ENCODE measurements at regions not wholly inside any gene's neighbourhood (a gene's known extent, or its start where the extent isn't known, plus 50 kb on each side); places are given as distances from the start of the nearest gene placed in this dataset.
A peak's percentile ranks its signal among the peaks of the same experiment; 100 is the strongest.

DNA sequence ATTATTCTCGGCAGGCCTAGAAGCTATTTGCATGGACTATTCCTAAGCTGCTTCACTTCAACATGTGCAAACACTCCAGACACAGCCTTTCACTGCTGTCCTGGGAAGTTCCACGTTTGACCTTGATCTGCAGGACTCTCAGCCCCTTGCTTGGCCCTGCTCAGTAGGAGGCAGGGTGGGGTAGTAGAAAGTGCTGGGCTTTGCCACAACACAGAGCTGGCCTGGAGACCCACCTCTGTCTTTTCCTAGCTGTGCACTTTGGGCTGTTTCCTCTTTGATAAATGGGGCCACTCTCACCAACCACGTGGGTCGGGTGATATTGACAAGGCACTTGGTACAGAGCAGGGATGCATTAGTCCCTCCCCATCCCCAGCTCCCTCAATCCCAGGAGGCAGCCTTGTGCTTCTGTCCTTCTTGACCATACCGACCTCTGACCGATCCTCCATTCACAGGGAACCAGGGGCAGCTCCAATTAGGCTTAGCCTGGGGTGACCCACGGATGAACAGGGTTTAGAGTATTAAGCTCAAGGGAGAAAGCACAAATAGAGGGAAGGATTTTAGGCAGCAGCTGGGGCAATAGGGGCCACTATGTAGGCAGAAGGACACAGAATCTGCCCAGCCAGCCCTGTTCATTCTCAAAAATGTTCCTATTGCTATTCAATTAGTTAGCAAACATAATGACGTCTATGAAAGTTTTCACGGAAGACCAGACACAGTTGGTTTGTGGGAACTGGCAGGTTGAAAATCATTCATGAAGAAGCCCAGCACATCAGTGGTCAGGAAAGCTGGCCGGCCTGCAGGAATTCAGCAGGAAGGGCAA is 63.3 kb downstream of the SYNE3 start (continued):
- TF ChIP-seq, protein P1, sequence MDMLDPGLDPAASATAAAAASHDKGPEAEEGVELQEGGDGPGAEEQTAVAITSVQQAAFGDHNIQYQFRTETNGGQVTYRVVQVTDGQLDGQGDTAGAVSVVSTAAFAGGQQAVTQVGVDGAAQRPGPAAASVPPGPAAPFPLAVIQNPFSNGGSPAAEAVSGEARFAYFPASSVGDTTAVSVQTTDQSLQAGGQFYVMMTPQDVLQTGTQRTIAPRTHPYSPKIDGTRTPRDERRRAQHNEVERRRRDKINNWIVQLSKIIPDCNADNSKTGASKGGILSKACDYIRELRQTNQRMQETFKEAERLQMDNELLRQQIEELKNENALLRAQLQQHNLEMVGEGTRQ (IDR thresholded peaks at IDR 0.05; ENCODE audit: low read depth, low read length): peak; percentile 11; the same call in 1 of the 2 replicates
- TF ChIP-seq, protein P1 (CRISPR knock-in tag; IDR thresholded peaks at IDR 0.05; ENCODE audit: borderline replicate concordance): peak; percentile 22; the same call in 1 of the 2 replicates
- TF ChIP-seq ATF1 (CRISPR knock-in tag; IDR thresholded peaks at IDR 0.05) (no peak), MEF2D (CRISPR knock-in tag; IDR thresholded peaks at IDR 0.05) (0 out of 2 replicates have a peak, but pooled peaks have one; percentile 32), ARID2 (CRISPR knock-in tag; IDR thresholded peaks at IDR 0.05; ENCODE audit: borderline replicate concordance) (no peak), SOX13 (IDR thresholded peaks at IDR 0.05) (no peak), SOX13 (CRISPR knock-in tag; conservative IDR thresholded peaks at IDR 0.05 in 1 of 2, IDR thresholded peaks at IDR 0.05 in 1 of 2) (peak in 1 of 2 experiments; percentile 61; a peak in 2 of 4 replicates), HNF4G (IDR thresholded peaks at IDR 0.05; ENCODE audit: borderline replicate concordance, low read depth, low read length) (peak; percentile 32; the same call in 1 of the 2 replicates), HNF4G (CRISPR knock-in tag; IDR thresholded peaks at IDR 0.05; ENCODE audit: borderline replicate concordance, low read depth) (peak; percentile 25; the same call in 1 of the 2 replicates), MYC (CRISPR knock-in tag; IDR thresholded peaks at IDR 0.05; ENCODE audit: borderline replicate concordance) (peak; percentile 75; the same call in 1 of the 2 replicates), HMG20B (CRISPR knock-in tag; conservative IDR thresholded peaks at IDR 0.05) (no peak), DR1 (CRISPR knock-in tag; IDR thresholded peaks at IDR 0.05) (peak; percentile 20; the same call in 1 of the 2 replicates), ZNF331 (CRISPR knock-in tag; IDR thresholded peaks at IDR 0.05) (0 out of 2 replicates have a peak, but pooled peaks have one; percentile 50), RCOR2 (CRISPR knock-in tag; IDR thresholded peaks at IDR 0.05) (0 out of 2 replicates have a peak, but pooled peaks have one; percentile 58), ATF7 (IDR thresholded peaks at IDR 0.05) (no peak), ATF7 (CRISPR knock-in tag; IDR thresholded peaks at IDR 0.05) (no peak), KDM3A (CRISPR knock-in tag; IDR thresholded peaks at IDR 0.05; ENCODE audit: low read depth) (peak; percentile 48; the same call in 1 of the 2 replicates), ZNF850 (CRISPR knock-in tag; conservative IDR thresholded peaks at IDR 0.05) (no peak), MAX (IDR thresholded peaks at IDR 0.05) (peak; percentile 82), ZNF138 (CRISPR knock-in tag; IDR thresholded peaks at IDR 0.05; ENCODE audit: low read depth) (no peak)
- TF ChIP-seq, protein P2, sequence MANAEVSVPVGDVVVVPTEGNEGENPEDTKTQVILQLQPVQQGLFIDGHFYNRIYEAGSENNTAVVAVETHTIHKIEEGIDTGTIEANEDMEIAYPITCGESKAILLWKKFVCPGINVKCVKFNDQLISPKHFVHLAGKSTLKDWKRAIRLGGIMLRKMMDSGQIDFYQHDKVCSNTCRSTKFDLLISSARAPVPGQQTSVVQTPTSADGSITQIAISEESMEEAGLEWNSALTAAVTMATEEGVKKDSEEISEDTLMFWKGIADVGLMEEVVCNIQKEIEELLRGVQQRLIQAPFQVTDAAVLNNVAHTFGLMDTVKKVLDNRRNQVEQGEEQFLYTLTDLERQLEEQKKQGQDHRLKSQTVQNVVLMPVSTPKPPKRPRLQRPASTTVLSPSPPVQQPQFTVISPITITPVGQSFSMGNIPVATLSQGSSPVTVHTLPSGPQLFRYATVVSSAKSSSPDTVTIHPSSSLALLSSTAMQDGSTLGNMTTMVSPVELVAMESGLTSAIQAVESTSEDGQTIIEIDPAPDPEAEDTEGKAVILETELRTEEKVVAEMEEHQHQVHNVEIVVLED (CRISPR knock-in tag; IDR thresholded peaks at IDR 0.05; ENCODE audit: borderline replicate concordance): peak; percentile 44; the same call in 1 of the 2 replicates
- TF ChIP-seq, protein P3, sequence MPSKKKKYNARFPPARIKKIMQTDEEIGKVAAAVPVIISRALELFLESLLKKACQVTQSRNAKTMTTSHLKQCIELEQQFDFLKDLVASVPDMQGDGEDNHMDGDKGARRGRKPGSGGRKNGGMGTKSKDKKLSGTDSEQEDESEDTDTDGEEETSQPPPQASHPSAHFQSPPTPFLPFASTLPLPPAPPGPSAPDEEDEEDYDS (CRISPR knock-in tag; IDR thresholded peaks at IDR 0.05): 0 out of 2 replicates have a peak, but pooled peaks have one; percentile 16
- TF ChIP-seq, protein P4, sequence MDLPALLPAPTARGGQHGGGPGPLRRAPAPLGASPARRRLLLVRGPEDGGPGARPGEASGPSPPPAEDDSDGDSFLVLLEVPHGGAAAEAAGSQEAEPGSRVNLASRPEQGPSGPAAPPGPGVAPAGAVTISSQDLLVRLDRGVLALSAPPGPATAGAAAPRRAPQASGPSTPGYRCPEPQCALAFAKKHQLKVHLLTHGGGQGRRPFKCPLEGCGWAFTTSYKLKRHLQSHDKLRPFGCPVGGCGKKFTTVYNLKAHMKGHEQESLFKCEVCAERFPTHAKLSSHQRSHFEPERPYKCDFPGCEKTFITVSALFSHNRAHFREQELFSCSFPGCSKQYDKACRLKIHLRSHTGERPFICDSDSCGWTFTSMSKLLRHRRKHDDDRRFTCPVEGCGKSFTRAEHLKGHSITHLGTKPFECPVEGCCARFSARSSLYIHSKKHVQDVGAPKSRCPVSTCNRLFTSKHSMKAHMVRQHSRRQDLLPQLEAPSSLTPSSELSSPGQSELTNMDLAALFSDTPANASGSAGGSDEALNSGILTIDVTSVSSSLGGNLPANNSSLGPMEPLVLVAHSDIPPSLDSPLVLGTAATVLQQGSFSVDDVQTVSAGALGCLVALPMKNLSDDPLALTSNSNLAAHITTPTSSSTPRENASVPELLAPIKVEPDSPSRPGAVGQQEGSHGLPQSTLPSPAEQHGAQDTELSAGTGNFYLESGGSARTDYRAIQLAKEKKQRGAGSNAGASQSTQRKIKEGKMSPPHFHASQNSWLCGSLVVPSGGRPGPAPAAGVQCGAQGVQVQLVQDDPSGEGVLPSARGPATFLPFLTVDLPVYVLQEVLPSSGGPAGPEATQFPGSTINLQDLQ (CRISPR knock-in tag; IDR thresholded peaks at IDR 0.05): 0 out of 2 replicates have a peak, but pooled peaks have one; percentile 58

Measured in HepG2 (cell line).